ENCODE measurements at regions not wholly inside any gene's neighbourhood (a gene's known extent, or its start where the extent isn't known, plus 50 kb on each side); places are given as distances from the start of the nearest gene placed in this dataset.

- no peaks in the 10 kb centered on the region for H3K9me3 Mint-ChIP-seq (ENCODE audit: unreplicated experiment)
- H3K27ac Mint-ChIP-seq (ENCODE audit: unreplicated experiment) = no peak overlapping the region
- peaks cover 5% of the 10 kb centered on the region for H3K4me1 Mint-ChIP-seq (ENCODE audit: unreplicated experiment)
- no peak for DNase-seq (ENCODE audit: extremely low spot score, unreplicated experiment)
- H3K36me3 Mint-ChIP-seq (ENCODE audit: unreplicated experiment) = no peaks in the 10 kb centered on the region
- no peaks in the 10 kb centered on the region for H3K27me3 Mint-ChIP-seq (ENCODE audit: unreplicated experiment)
- peak; percentile 47 for TF ChIP-seq CTCF (IDR thresholded peaks at IDR 0.05)
- H3K4me3 Mint-ChIP-seq (ENCODE audit: unreplicated experiment) = no peak overlapping the region
These were observed 57.8 kb upstream of the HSPA9 start for GRCh38 chr5:138632900-138633489.

GRCh38 chr5:138631096-138631928 lies 56.1 kb upstream of the HSPA9 start:
- H3K27ac Mint-ChIP-seq (ENCODE audit: unreplicated experiment) = no peak overlapping the region

DNA sequence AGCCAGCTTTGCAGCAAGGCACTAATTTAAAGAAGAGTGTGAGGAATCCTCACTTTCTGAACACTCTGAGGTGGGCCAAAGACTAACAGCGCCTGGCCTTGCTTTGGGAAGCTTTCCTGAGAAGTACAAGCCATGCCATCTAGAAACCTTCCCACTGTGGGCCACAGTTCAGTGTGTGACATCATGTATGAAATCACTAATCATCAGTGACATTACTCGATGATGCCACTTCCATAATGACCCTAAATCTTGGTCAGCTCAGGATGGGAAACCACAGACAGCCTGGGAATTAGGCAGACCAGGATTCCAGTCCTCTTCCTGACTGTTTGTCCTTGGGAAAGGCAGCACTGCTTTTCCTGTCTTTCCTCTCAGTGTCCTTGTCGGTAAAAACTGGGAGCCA lies 54.2 kb upstream of the HSPA9 start:
- H3K27me3 Mint-ChIP-seq (ENCODE audit: unreplicated experiment) = peaks cover 3% of the 10 kb centered on the region
- TF ChIP-seq CTCF (IDR thresholded peaks at IDR 0.05) = no peak
- H3K4me3 Mint-ChIP-seq (ENCODE audit: unreplicated experiment) = no peak overlapping the region
- H3K9me3 Mint-ChIP-seq (ENCODE audit: unreplicated experiment) = no peaks in the 10 kb centered on the region
- no peaks in the 10 kb centered on the region for H3K4me1 Mint-ChIP-seq (ENCODE audit: unreplicated experiment)
- DNase-seq (ENCODE audit: extremely low spot score, unreplicated experiment) = no peak
- H3K36me3 Mint-ChIP-seq (ENCODE audit: unreplicated experiment) = no peaks in the 10 kb centered on the region
- H3K27ac Mint-ChIP-seq (ENCODE audit: unreplicated experiment) = no peak overlapping the region

More at GRCh38 chr5:138631096-138631928, 56.1 kb upstream of the HSPA9 start:
- Mint-ChIP-seq H3K4me3 (ENCODE audit: unreplicated experiment) (no peak overlapping the region), H3K9me3 (ENCODE audit: unreplicated experiment) (no peaks in the 10 kb centered on the region), H3K36me3 (ENCODE audit: unreplicated experiment) (no peaks in the 10 kb centered on the region), H3K4me1 (ENCODE audit: unreplicated experiment) (peaks cover 5% of the 10 kb centered on the region), H3K27me3 (ENCODE audit: unreplicated experiment) (peaks cover 3% of the 10 kb centered on the region)
- no peak for DNase-seq (ENCODE audit: extremely low spot score, unreplicated experiment)
- no peak for TF ChIP-seq CTCF (IDR thresholded peaks at IDR 0.05)

DNA sequence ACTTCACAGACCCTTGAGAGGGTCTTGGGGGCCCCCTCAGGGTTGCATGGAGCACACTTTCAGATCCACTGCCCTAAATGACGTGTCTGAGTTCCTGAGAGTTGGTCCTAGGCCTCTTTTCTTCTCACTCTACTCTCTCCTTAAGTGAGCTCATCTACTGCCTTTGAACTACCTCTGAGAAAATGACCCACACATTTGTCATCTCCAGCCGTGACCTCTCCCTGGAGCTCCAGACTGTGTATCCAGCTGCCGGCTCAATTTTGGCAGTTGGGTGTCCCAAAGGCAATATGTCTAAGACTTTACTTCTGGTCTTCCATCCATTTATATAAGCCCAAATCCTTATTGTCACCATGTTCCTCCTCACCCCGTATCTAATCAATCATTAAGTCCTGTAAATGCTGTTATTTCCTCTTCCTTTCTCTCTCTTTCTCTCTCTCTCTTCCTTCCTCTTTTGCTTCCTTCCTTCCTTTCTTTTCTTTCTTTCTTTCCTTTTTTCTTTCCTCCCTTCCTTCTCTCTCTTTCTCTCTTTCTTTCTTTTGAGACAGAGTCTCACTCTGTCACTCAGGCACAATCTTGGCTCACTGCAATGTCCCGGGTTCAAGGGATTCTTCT lies 51.2 kb upstream of the HSPA9 start:
- H3K36me3 Mint-ChIP-seq (ENCODE audit: unreplicated experiment) = no peaks in the 10 kb centered on the region
- H3K9me3 Mint-ChIP-seq (ENCODE audit: unreplicated experiment) = no peaks in the 10 kb centered on the region
- no peak overlapping the region for H3K27ac Mint-ChIP-seq (ENCODE audit: unreplicated experiment)
- H3K4me1 Mint-ChIP-seq (ENCODE audit: unreplicated experiment) = no peaks in the 10 kb centered on the region
- TF ChIP-seq CTCF (IDR thresholded peaks at IDR 0.05) = no peak
- DNase-seq (ENCODE audit: extremely low spot score, unreplicated experiment) = no peak
- peaks cover 5% of the 10 kb centered on the region for H3K27me3 Mint-ChIP-seq (ENCODE audit: unreplicated experiment)
- H3K4me3 Mint-ChIP-seq (ENCODE audit: unreplicated experiment) = no peak overlapping the region

- H3K36me3 Mint-ChIP-seq (ENCODE audit: unreplicated experiment) = no peaks in the 10 kb centered on the region
- H3K9me3 Mint-ChIP-seq (ENCODE audit: unreplicated experiment) = no peaks in the 10 kb centered on the region
- no peaks in the 10 kb centered on the region for H3K4me1 Mint-ChIP-seq (ENCODE audit: unreplicated experiment)
- H3K4me3 Mint-ChIP-seq (ENCODE audit: unreplicated experiment) = no peak overlapping the region
- no peak for TF ChIP-seq CTCF (IDR thresholded peaks at IDR 0.05)
- no peak overlapping the region for H3K27ac Mint-ChIP-seq (ENCODE audit: unreplicated experiment)
- no peak for DNase-seq (ENCODE audit: extremely low spot score, unreplicated experiment)
- H3K27me3 Mint-ChIP-seq (ENCODE audit: unreplicated experiment) = peaks cover 5% of the 10 kb centered on the region
These were observed 49.9 kb upstream of the HSPA9 start for GRCh38 chr5:138625134-138625533.

All from osteocyte (in vitro differentiated cells).